Caco-2 (cell line): ENCODE measurements at regions not wholly inside any gene's neighbourhood (a gene's known extent, or its start where the extent isn't known, plus 50 kb on each side); places are given as distances from the start of the nearest gene placed in this dataset.

Source experiments
- BruUV-seq: library from RNA; stranded (reverse); fragments of 400-500 nt; replicated peaks from 2 replicates; lab custom pipeline; 2021; lab: Mats Ljungman, UMichigan
- CTCF ChIA-PET: fragments of 300-600 bp; sonication (Branson Sonifier 250); formaldehyde crosslinking; loops from one replicate; lab custom pipeline; 2022; ENCODE audit warnings: antibody characterized with exemption; lab: Charles Lee
- POLR2A ChIA-PET: fragments of 300-600 bp; sonication (Branson Sonifier 250); formaldehyde crosslinking; loops from one replicate; lab custom pipeline; 2022; ENCODE audit warnings: antibody characterized with exemption; lab: Charles Lee
- DNase-seq, 2 experiments: peaks; one replicate each; pipeline versions ENCODE4 v3.0.0 to v3.0.0-alpha.2; 2020 to 2022
- H3K27me3 ChIP-seq: replicated peaks from 2 replicates; pipeline ENCODE4 v1.6.0; 2011; ENCODE audit warnings: low read length; ENCODE audit not compliant: control insufficient read depth, insufficient read depth
- H3K36me3 ChIP-seq: 2 replicates; pipeline ENCODE4 v1.5.1; 2011; ENCODE audit warnings: low read length; ENCODE audit not compliant: control insufficient read depth, insufficient read depth
- H3K4me1 ChIP-seq: fragments of 250-450 bp; sonication (Bioruptor Pico); 2 replicates; pipeline ENCODE4 v1.5.1; 2020; ENCODE audit warnings: mild to moderate bottlenecking
- H3K4me3 ChIP-seq: 2 replicates; pipeline ENCODE4 v1.5.1; 2011; ENCODE audit warnings: low read depth, mild to moderate bottlenecking, control low read depth, low read length
- H3K9me3 ChIP-seq: fragments of 250-450 bp; sonication (Bioruptor Pico); 2 replicates; pipeline ENCODE4 v1.5.1; 2020; ENCODE audit warnings: mild to moderate bottlenecking, moderate library complexity
- H3K27ac Mint-ChIP-seq: one replicate; pipeline ENCODE4 v1.8.0; 2022; ENCODE audit warnings: mixed read lengths; ENCODE audit not compliant: unreplicated experiment
- H3K27me3 Mint-ChIP-seq: one replicate; pipeline ENCODE4 v1.8.0; 2022; ENCODE audit warnings: mixed read lengths; ENCODE audit not compliant: insufficient read depth, unreplicated experiment
- H3K36me3 Mint-ChIP-seq: one replicate; pipeline ENCODE4 v1.8.0; 2022; ENCODE audit warnings: mild to moderate bottlenecking, mixed read lengths; ENCODE audit not compliant: insufficient read depth, unreplicated experiment
- H3K4me1 Mint-ChIP-seq: one replicate; pipeline ENCODE4 v1.8.0; 2022; ENCODE audit warnings: low read depth, mixed read lengths; ENCODE audit not compliant: unreplicated experiment
- H3K4me3 Mint-ChIP-seq: one replicate; pipeline ENCODE4 v1.8.0; 2022; ENCODE audit warnings: mild to moderate bottlenecking, moderate library complexity, mixed read lengths; ENCODE audit not compliant: unreplicated experiment
- H3K9me3 Mint-ChIP-seq: one replicate; pipeline ENCODE4 v1.8.0; 2022; ENCODE audit warnings: mixed read lengths; ENCODE audit not compliant: unreplicated experiment
- intact Hi-C: fragments of 100-400 bp; cut with micrococcal nuclease; formaldehyde crosslinking; loops from one replicate; pipeline ENCODE4 v1.10.0; 2022; ENCODE audit not compliant: unreplicated experiment
- TF ChIP-seq, protein P1 (sequence below), 2 experiments: fragments of 200-600 bp in 1 of 2; IDR thresholded peaks; 1 replicate in 1 of 2; 2 replicates in 1 of 2; pipeline versions ENCODE4 v1.5.1 to v1.8.0; 2011 to 2022; ENCODE audit warnings: antibody characterized with exemption in 1 of 2, control low read depth in 1 of 2, inconsistent platforms in 1 of 2, low read depth in 1 of 2, low read length in 1 of 2, mild to moderate bottlenecking in 1 of 2, moderate library complexity in 1 of 2; ENCODE audit not compliant: insufficient read depth in 1 of 2, severe bottlenecking in 1 of 2, unreplicated experiment in 1 of 2

DNA sequence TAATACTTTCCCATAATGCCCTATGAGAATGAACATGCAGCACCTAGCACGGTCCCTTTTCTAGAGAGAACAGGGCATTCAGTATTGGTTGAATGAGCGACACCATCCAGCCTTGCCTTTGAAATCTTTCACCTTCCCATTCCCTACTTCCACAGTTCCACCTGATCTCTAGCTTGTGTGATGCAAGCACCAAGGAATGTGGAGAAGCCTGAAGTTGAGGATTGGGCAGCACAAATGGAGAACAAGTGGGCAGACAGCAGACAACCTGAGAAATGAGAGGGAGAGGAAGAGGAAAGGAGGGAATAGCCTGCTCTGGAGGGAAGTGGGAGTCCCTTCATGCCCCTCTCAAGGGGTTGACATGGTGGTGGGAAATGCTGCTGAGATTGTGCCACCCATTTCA, 365.1 kb upstream of the CXorf51A start:
- Mint-ChIP-seq H3K4me1 (no peaks in the 10 kb centered on the region), H3K9me3 (peaks cover 10% of the 10 kb centered on the region), H3K27ac (no peak overlapping the region), H3K36me3 (no peaks in the 10 kb centered on the region), H3K27me3 (no peaks in the 10 kb centered on the region), H3K4me3 (no peak overlapping the region)
- ChIA-PET POLR2A (no interaction called here), CTCF (no interaction called here)
- DNase-seq: no peak
- Histone ChIP-seq H3K36me3 (no peaks in the 10 kb centered on the region), H3K4me1 (no peaks in the 10 kb centered on the region), H3K9me3 (no peaks in the 10 kb centered on the region), H3K4me3 (no peak overlapping the region), H3K27me3 (no peaks in the 10 kb centered on the region)
- intact Hi-C loops: no loop called here
- BruUV-seq: no TSS peak
- TF ChIP-seq, protein P1, sequence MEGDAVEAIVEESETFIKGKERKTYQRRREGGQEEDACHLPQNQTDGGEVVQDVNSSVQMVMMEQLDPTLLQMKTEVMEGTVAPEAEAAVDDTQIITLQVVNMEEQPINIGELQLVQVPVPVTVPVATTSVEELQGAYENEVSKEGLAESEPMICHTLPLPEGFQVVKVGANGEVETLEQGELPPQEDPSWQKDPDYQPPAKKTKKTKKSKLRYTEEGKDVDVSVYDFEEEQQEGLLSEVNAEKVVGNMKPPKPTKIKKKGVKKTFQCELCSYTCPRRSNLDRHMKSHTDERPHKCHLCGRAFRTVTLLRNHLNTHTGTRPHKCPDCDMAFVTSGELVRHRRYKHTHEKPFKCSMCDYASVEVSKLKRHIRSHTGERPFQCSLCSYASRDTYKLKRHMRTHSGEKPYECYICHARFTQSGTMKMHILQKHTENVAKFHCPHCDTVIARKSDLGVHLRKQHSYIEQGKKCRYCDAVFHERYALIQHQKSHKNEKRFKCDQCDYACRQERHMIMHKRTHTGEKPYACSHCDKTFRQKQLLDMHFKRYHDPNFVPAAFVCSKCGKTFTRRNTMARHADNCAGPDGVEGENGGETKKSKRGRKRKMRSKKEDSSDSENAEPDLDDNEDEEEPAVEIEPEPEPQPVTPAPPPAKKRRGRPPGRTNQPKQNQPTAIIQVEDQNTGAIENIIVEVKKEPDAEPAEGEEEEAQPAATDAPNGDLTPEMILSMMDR (IDR thresholded peaks at IDR 0.05; ENCODE audit: insufficient read depth in 1 of 2, low read depth in 1 of 2, low read length in 1 of 2, severe bottlenecking in 1 of 2, unreplicated experiment in 1 of 2): no peak

DNA sequence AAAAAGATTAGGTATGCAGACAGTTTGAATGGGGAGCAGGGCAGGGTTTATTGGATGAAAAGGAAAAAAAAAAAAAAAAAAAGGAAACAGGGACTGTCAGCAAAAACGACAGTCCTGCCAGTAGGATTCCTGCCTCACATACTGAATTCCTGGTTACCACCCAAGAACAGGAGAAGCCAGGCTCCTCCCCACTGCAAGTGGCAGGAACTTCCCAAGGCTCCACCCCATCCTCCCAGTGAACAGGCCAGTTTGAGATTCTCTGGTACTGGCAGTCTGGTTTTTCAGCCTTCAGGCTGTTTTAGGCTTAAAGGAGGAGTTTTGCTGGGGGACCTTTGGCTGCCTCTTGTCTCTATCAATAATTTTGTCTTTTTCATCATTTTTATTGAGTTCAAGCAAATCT, 360.0 kb upstream of the CXorf51A start:
- Histone ChIP-seq H3K9me3 (no peaks in the 10 kb centered on the region), H3K27me3 (no peaks in the 10 kb centered on the region), H3K36me3 (no peaks in the 10 kb centered on the region), H3K4me3 (no peak overlapping the region), H3K4me1 (no peaks in the 10 kb centered on the region)
- Mint-ChIP-seq H3K9me3 (peaks cover 10% of the 10 kb centered on the region), H3K36me3 (no peaks in the 10 kb centered on the region), H3K4me1 (no peaks in the 10 kb centered on the region), H3K27me3 (no peaks in the 10 kb centered on the region), H3K27ac (no peak overlapping the region), H3K4me3 (no peak overlapping the region)
- CTCF ChIA-PET: no interaction called here
- intact Hi-C loops: no loop called here
- no TSS peak for BruUV-seq
- POLR2A ChIA-PET: no interaction called here
- no peak for DNase-seq
- TF ChIP-seq, protein P1 (IDR thresholded peaks at IDR 0.05; ENCODE audit: insufficient read depth in 1 of 2, low read depth in 1 of 2, low read length in 1 of 2, severe bottlenecking in 1 of 2, unreplicated experiment in 1 of 2): no peak

- Mint-ChIP-seq H3K4me1 (no peaks in the 10 kb centered on the region), H3K27me3 (no peaks in the 10 kb centered on the region), H3K27ac (no peak overlapping the region), H3K4me3 (no peak overlapping the region), H3K36me3 (no peaks in the 10 kb centered on the region), H3K9me3 (peaks cover 10% of the 10 kb centered on the region)
- intact Hi-C loops: no loop called here
- no peaks in the 10 kb centered on the region for H3K4me1 ChIP-seq
- TF ChIP-seq, protein P1 (IDR thresholded peaks at IDR 0.05; ENCODE audit: insufficient read depth in 1 of 2, low read depth in 1 of 2, low read length in 1 of 2, severe bottlenecking in 1 of 2, unreplicated experiment in 1 of 2): no peak
- no peak for DNase-seq
- H3K36me3 ChIP-seq: no peaks in the 10 kb centered on the region
- CTCF ChIA-PET: no interaction called here
- H3K4me3 ChIP-seq: no peak overlapping the region
- H3K9me3 ChIP-seq: no peaks in the 10 kb centered on the region
- BruUV-seq: no TSS peak
- POLR2A ChIA-PET: no interaction called here
- H3K27me3 ChIP-seq: no peaks in the 10 kb centered on the region
Measured at GRCh38 chrX:147173594-147173993, 359.1 kb upstream of the CXorf51A start.
